K562 (cell line): ENCODE measurements at regions not wholly inside any gene's neighbourhood (a gene's known extent, or its start where the extent isn't known, plus 50 kb on each side); places are given as distances from the start of the nearest gene placed in this dataset.

Experiments used
- ADNP ChIP-seq: fragments of 200-800 bp; sonication (Bioruptor generic); IDR thresholded peaks from 2 replicates; pipeline ENCODE4 v1.6.1; 2016; ENCODE audit warnings: missing genetic modification characterization, missing compliant biosample characterization
- HDAC2 ChIP-seq: fragments of 450-650 bp; IDR thresholded peaks from 2 replicates; pipeline ENCODE4 v1.6.1; 2016; ENCODE audit warnings: mild to moderate bottlenecking
- HNRNPH1 ChIP-seq: fragments of 200-400 bp; formaldehyde crosslinking; optimal IDR thresholded peaks from 2 replicates; pipeline ENCODE3; 2017; ENCODE audit warnings: low read depth, mild to moderate bottlenecking, low read length, moderate library complexity
- NR3C1 ChIP-seq: sonication (generic); formaldehyde crosslinking; IDR thresholded peaks from 2 replicates; pipeline ENCODE4 v1.8.1; 2022; ENCODE audit warnings: missing genetic modification reagents
- REST ChIP-seq, 2 experiments: fragments of 450-650 bp; formaldehyde crosslinking in 1 of 2; IDR thresholded peaks; 2 replicates each; pipeline versions ENCODE4 v1.4.0 to v1.6.1; 2014 to 2020; ENCODE audit warnings: mild to moderate bottlenecking in 2 of 2, borderline replicate concordance in 1 of 2, low read depth in 1 of 2
- SIX5 ChIP-seq, 2 experiments: IDR thresholded peaks; 2 replicates each; pipeline ENCODE4 v1.6.1; 2011; ENCODE audit warnings: low read length in 2 of 2, borderline replicate concordance in 1 of 2, low read depth in 1 of 2, mild to moderate bottlenecking in 1 of 2, moderate library complexity in 1 of 2; ENCODE audit not compliant: insufficient read depth in 1 of 2
- THAP12 ChIP-seq: fragments of 250-450 bp; sonication (Bioruptor Pico); IDR thresholded peaks from 2 replicates; pipeline ENCODE4 v1.9.0; 2021; ENCODE audit warnings: mild to moderate bottlenecking, inconsistent platforms
- ZBTB33 ChIP-seq: sonication (generic); formaldehyde crosslinking; IDR thresholded peaks from 2 replicates; pipeline ENCODE4 v1.8.1; 2023; ENCODE audit warnings: mild to moderate bottlenecking, missing genetic modification reagents
- ZC3H4 ChIP-seq: sonication (generic); formaldehyde crosslinking; IDR thresholded peaks from 2 replicates; pipeline ENCODE4 v1.9.0; 2021; ENCODE audit warnings: missing genetic modification reagents, borderline replicate concordance
- ZNF511 ChIP-seq: sonication (generic); formaldehyde crosslinking; IDR thresholded peaks from 2 replicates; pipeline ENCODE4 v1.8.0; 2022; ENCODE audit warnings: mild to moderate bottlenecking, missing genetic modification reagents
- ZNF644 ChIP-seq: fragments of 200-800 bp; sonication (Bioruptor generic); IDR thresholded peaks from 2 replicates; pipeline ENCODE4 v1.6.1; 2016; ENCODE audit warnings: low read depth, missing genetic modification characterization, missing compliant biosample characterization

GRCh38 chr9:84502066-84502465, 161.5 kb upstream of the SLC28A3 start (continued):
- TF ChIP-seq REST (IDR thresholded peaks at IDR 0.05; ENCODE audit: borderline replicate concordance), result no peak
- TF ChIP-seq REST (CRISPR knock-in tag; IDR thresholded peaks at IDR 0.05; ENCODE audit: low read depth), result no peak
- TF ChIP-seq ADNP, result no peak
- no peak for TF ChIP-seq THAP12 (CRISPR knock-in tag)
- TF ChIP-seq ZNF644, result no peak
- no peak for TF ChIP-seq SIX5 (IDR thresholded peaks at IDR 0.05; ENCODE audit: borderline replicate concordance in 1 of 2, insufficient read depth in 1 of 2, low read depth in 1 of 2, low read length in 2 of 2)
- TF ChIP-seq HNRNPH1, result no peak
- no peak for TF ChIP-seq NR3C1 (CRISPR knock-in tag)
- TF ChIP-seq ZBTB33 (CRISPR knock-in tag), result no peak
- TF ChIP-seq ZC3H4 (CRISPR knock-in tag), result no peak
- no peak for TF ChIP-seq HDAC2
- no peak for TF ChIP-seq ZNF511 (CRISPR knock-in tag)
